Thoracic aorta (tissue), 2 donors: ENCODE measurements at regions not wholly inside any gene's neighbourhood (a gene's known extent, or its start where the extent isn't known, plus 50 kb on each side); places are given as distances from the start of the nearest gene placed in this dataset.

ENCODE experiments used
- ATAC-seq: fragments of 150-250 bp; one replicate; pipeline ENCODE4 v1.8.0; 2017; ENCODE audit warnings: low read depth; ENCODE audit not compliant: insufficient number of reproducible peaks, low FRiP score
- DNase-seq: peaks from one replicate; pipeline ENCODE4 v3.0.0-alpha.2; 2020; ENCODE audit warnings: low spot score
- H3K27ac ChIP-seq, 2 donors: fragments of 200-600 bp; sonication (generic); 1 replicate in 1 of 2; 2 replicates in 1 of 2; pipeline ENCODE4 v1.5.1; 2016; ENCODE audit warnings: mild to moderate bottlenecking in 2 of 2, moderate library complexity in 2 of 2
- H3K27me3 ChIP-seq: fragments of 200-600 bp; sonication (generic); replicated peaks from 2 replicates; pipeline ENCODE4 v1.6.0; 2016; ENCODE audit warnings: mild to moderate bottlenecking; ENCODE audit not compliant: insufficient read depth
- H3K36me3 ChIP-seq: fragments of 200-600 bp; sonication (generic); one replicate; pipeline ENCODE4 v1.5.1; 2016
- H3K4me1 ChIP-seq, 2 donors: fragments of 200-600 bp; sonication (generic); 1 replicate in 1 of 2; 2 replicates in 1 of 2; pipeline versions ENCODE4 v1.5.1 to v1.6.0; 2016; ENCODE audit warnings: low read depth in 2 of 2, mild to moderate bottlenecking in 1 of 2; ENCODE audit not compliant: control insufficient read depth in 1 of 2
- H3K4me3 ChIP-seq: fragments of 200-600 bp; sonication (generic); 2 replicates; pipeline ENCODE4 v1.5.1; 2016; ENCODE audit warnings: mild to moderate bottlenecking
- H3K9me3 ChIP-seq: fragments of 200-600 bp; sonication (generic); 2 replicates; pipeline ENCODE4 v1.5.1; 2016
- CTCF ChIP-seq: fragments of 200-600 bp; sonication (generic); IDR thresholded peaks from one replicate; pipeline ENCODE4 v1.5.1; 2019; ENCODE audit warnings: antibody characterized with exemption

GRCh38 chr5:129400395-129400983, 59.6 kb upstream of the ADAMTS19 start:
- ATAC-seq: no peak
- H3K27ac ChIP-seq: no peak overlapping the region
- H3K4me1 ChIP-seq: no peaks in the 10 kb centered on the region
- no peaks in the 10 kb centered on the region for H3K27me3 ChIP-seq
- no peak for DNase-seq
- H3K36me3 ChIP-seq: no peaks in the 10 kb centered on the region
- TF ChIP-seq CTCF: no peak
- H3K9me3 ChIP-seq: no peaks in the 10 kb centered on the region
- H3K4me3 ChIP-seq: no peak overlapping the region

- H3K27me3 ChIP-seq: no peaks in the 10 kb centered on the region
- DNase-seq: no peak
- H3K36me3 ChIP-seq: no peaks in the 10 kb centered on the region
- no peak for ATAC-seq
- H3K9me3 ChIP-seq: no peaks in the 10 kb centered on the region
- no peaks in the 10 kb centered on the region for H3K4me1 ChIP-seq
- no peak overlapping the region for H3K4me3 ChIP-seq
- no peak for TF ChIP-seq CTCF
- H3K27ac ChIP-seq: no peak overlapping the region
Measured at GRCh38 chr5:129405222-129405621, 54.9 kb upstream of the ADAMTS19 start.

- DNase-seq (no peak), ATAC-seq (no peak)
- Histone ChIP-seq H3K4me3 (no peak overlapping the region), H3K27me3 (no peaks in the 10 kb centered on the region), H3K4me1 (no peaks in the 10 kb centered on the region), H3K36me3 (no peaks in the 10 kb centered on the region), H3K27ac (no peak overlapping the region), H3K9me3 (no peaks in the 10 kb centered on the region)
- TF ChIP-seq CTCF: no peak
Measured at GRCh38 chr5:129406440-129406839, 53.7 kb upstream of the ADAMTS19 start.
